Islet precursor cell (in vitro differentiated cells): ENCODE measurements at regions not wholly inside any gene's neighbourhood (a gene's known extent, or its start where the extent isn't known, plus 50 kb on each side); places are given as distances from the start of the nearest gene placed in this dataset.
A peak's percentile ranks its signal among the peaks of the same experiment; 100 is the strongest.
"Not testable (repeated sequence)": the region's sequence is repeated elsewhere in the genome, so short reads cannot be mapped to it uniquely, and the experiment has no call there.

Experiments used
- DNase-seq: peaks from one replicate; pipeline ENCODE4 v3.0.0-alpha.2; 2018

DNA sequence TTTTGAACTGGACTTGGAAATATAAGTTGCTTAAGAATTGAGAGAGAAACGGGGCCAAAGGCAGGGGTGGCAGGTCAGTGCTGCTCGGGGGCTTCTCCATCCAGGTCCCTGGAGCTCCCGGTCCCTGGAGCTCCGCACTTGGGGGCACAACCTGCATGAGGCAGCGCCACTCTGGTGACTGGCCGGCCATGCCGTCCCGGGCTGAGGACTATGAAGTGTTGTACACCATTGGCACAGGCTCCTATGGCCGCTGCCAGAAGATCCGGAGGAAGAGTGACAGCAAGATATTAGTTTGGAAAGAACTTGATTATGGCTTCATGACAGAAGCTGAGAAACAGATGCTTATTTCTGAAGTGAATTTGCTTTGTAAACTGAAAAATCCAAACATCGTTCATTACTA, 76.9 kb upstream of the POTEG start:
- not testable (repeated sequence) for DNase-seq

DNA sequence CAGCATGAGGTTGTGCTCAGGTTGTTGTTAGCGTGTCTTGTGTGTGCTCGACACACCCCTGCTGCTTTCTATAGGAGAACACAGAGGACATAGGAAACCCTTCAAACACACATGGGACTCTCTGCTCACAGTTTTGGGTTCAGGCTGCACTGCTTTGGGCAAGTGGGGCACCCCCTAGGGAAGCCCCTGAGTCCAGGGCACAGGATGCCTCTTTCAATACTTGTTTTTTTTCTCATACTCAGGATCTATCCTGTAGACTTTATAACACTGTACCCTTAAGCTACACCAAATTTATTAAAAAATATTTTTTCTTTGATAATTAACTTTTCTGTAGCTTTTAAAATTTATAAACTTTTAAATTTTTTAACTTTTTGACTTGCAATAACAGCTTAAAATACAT, 55.3 kb upstream of the POTEG start:
- not testable (repeated sequence) for DNase-seq

DNA sequence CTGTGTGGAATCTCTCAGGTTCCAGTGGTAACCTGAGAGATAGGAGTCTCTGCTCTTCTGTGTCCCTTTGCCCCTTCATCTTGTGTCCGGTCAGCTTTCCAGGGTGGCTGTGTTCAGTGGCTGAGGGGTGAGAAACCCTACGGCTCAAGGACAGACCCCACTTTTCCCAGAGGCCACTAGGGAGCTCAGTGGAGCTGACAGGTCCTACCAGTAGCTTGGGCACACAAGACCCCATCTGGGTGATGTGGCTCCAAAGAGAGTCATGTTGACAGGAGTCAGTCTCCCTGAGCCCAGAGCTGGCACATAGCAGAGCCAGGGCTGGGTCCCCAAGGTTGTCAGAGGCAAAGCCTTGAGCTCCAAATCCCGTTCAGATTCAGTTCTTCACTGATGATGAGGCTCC, 54.3 kb upstream of the POTEG start:
- not testable (repeated sequence) for DNase-seq

GRCh38 chr14:19487690-19488089, 53.5 kb upstream of the POTEG start:
- DNase-seq, result not testable (repeated sequence)

DNA sequence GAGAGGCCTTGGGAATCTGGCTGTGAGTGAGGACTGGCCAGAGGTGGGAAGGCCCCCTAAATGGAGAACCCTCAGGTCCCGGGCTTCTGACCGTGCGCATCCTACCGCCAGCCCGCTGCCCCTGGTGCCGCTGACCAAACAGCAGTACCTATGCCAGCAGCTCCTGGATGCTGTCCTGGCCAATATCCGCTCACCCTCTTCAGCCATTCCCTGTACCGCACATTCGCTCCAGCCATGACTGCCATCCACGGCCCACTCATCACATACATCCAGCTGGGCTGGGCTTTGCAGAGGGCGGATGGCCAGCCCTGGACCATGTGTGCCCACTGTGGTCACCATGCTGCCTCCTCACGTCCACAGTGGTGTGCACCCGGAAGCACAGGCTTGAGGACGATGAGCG, 53.1 kb upstream of the POTEG start:
- not testable (repeated sequence) for DNase-seq

GRCh38 chr14:19485346-19485745, 51.2 kb upstream of the POTEG start:
- peak; percentile 20 for DNase-seq
